ENCODE measurements at regions not wholly inside any gene's neighbourhood (a gene's known extent, or its start where the extent isn't known, plus 50 kb on each side); places are given as distances from the start of the nearest gene placed in this dataset.

DNA sequence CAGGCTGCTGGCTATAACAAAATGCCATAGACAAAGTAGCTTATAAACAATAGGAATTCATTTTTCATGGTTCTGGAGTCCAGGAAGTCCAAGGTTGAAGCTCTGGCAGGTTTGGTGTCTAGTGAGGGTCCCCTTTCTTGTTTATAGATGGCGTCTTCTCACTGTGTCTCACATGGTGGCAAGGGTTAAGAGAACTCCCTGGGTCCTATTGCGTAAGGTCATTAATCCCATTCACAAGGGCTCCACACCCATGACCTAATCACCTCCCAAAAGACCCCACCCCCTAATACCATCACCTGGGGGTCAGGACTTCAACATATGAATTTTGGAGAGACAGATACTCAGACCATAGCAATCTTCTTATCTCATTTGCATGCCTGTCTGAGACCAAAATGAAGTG, 108.9 kb upstream of the USP25 start:
- TF ChIP-seq POLR2AphosphoS5 (IDR thresholded peaks at IDR 0.05) (no peak), POLR2A (IDR thresholded peaks at IDR 0.05) (no peak)
- TF ChIP-seq, protein P1, sequence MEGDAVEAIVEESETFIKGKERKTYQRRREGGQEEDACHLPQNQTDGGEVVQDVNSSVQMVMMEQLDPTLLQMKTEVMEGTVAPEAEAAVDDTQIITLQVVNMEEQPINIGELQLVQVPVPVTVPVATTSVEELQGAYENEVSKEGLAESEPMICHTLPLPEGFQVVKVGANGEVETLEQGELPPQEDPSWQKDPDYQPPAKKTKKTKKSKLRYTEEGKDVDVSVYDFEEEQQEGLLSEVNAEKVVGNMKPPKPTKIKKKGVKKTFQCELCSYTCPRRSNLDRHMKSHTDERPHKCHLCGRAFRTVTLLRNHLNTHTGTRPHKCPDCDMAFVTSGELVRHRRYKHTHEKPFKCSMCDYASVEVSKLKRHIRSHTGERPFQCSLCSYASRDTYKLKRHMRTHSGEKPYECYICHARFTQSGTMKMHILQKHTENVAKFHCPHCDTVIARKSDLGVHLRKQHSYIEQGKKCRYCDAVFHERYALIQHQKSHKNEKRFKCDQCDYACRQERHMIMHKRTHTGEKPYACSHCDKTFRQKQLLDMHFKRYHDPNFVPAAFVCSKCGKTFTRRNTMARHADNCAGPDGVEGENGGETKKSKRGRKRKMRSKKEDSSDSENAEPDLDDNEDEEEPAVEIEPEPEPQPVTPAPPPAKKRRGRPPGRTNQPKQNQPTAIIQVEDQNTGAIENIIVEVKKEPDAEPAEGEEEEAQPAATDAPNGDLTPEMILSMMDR (IDR thresholded peaks at IDR 0.05): no peak
